TTC549 (cell line): ENCODE measurements at regions not wholly inside any gene's neighbourhood (a gene's known extent, or its start where the extent isn't known, plus 50 kb on each side); places are given as distances from the start of the nearest gene placed in this dataset.

ENCODE experiments used
- FAIRE-seq: peaks from 2 replicates; lab custom pipeline; 2012; peaks lifted over from hg19 to GRCh38; lab: Jason Lieb, UNC

DNA sequence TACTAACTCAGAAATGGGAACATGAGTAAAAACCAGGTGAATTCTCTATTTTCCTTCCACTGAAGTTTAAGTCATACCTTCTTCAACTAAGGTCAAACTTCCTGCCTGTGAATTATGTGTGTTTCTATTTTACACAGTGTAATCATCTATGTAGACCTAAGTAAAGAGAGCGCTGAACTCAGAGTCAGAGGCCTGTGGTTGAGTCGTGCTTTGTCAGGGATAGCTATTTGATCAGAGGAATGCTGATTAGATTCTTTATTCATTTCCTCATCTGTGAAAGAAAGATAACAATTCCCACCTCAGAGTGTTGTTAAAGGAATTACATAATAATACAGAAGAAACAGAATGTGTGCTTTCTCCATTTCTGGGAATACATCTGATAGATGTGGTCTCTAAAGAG lies 654.1 kb downstream of the STIM2 start:
- no peak for FAIRE-seq

DNA sequence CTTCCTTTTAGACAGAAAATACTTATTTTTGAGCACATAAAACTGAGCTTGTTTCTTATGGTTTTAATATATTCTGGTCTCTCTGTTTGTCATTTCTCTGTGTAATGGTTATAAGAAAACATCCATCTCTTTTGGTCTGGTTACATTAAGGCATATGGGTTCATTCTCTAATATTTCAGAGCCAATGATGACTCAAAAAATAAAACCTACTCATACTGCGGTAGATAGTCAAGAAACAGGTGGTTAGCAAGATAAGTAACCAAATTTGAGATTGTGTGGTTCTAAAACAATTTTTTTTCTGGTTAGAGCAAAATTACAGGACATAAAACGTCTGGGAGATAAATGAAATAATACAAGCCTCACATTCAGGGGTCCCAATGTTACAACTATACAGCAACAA lies 654.5 kb downstream of the STIM2 start:
- FAIRE-seq = no peak

GRCh38 chr4:27518876-27519275 lies 658.2 kb downstream of the STIM2 start:
- no peak for FAIRE-seq

DNA sequence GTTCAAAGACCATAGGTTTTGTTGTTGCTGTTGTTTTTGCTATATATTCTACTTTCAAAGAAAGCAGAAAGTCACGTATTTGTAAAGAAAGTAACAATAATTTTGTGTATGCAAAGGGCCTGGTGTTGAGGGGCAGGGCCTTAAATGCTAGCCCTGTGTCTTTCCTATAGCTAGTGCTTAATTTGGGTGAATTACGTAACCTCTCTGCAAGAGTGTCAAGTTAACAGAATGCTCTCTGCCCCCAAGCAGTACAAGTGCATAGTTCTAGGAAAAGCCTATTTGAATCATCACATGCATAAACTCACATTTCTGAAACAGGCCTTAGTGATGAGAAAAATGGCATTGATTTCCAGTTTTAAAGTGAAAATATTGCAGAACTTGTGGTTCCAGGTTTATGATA lies 663.6 kb downstream of the STIM2 start:
- no peak for FAIRE-seq

DNA sequence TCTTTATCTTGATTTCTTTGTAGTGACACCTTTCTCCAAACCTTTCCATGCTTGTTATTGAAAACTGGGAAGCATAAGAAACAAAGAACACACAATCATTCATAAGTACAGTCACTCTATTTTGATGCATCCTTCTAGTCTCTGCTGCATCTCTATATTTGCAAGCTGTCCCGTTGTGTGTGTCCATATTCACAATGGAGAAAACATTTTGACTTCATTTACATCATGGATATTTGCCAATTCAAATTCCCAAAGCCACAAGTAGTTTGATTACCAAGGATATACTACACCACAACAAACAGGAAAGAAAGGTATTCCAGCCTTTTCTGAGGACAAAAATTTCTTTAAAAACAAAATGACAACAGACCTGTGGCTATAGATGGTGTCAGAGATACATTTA lies 673.8 kb downstream of the STIM2 start:
- FAIRE-seq = no peak

- no peak for FAIRE-seq
These were observed 707.8 kb downstream of the STIM2 start for GRCh38 chr4:27568236-27568951.

DNA sequence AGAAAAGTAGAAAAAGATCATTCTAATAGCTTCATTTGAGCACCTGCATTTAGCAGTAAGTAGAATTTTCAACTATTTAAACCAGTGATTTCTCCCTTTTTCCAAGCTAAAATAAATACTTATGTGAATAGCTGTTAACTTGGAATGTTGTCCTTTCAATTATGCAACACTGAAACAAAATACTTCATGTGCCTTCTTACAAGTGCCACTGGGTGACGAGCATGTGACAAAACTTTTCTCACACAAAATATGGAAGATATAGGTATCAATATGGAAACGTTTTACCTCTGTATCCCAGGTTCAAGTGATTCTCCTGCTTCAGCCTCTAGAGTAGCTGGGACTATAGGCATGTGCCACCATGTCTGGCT lies 708.3 kb downstream of the STIM2 start:
- no peak for FAIRE-seq

DNA sequence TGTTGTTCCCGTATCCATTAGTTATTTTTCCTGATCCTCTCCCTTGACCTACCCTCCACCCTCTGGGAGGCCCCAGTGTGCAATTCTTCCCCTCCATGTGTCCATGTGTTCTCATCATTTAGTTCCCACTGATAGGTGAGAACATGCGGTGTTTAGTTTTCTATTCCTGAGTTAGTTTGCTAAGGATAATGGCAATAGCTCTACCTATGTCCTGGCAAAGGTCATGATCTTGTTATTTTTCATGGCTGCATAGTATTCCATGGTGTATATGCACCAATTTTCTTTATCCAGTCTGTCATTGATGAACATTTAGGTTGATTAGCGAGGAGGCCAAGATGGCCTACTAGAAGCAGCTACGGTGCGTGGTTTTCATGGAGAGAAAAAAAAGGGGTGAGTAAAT lies 714.1 kb downstream of the STIM2 start:
- no peak for FAIRE-seq

DNA sequence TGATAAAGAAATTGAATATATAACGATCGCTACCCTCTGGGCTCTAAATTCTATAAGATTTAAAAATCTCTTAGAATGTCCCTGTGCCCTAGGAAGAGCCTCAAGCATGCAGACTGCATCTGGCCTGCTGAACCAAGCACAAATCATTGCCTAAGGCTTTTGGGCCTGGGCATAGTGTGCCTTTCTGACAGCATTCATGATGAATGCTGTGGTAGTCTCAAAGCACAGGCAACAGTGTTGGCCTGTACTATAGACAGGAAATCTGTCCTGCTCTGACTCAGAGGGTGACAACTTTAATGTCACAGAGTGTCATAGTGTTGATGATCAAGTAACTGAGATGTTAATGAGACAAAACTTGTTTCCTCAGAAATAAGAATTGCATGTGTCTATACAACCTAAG lies 717.3 kb downstream of the STIM2 start:
- FAIRE-seq = no peak

- FAIRE-seq = no peak
These were observed 732.1 kb downstream of the STIM2 start for GRCh38 chr4:27592738-27593137.

- FAIRE-seq = no peak
These were observed 734.3 kb downstream of the STIM2 start for GRCh38 chr4:27594922-27595321.

- no peak for FAIRE-seq
These were observed 735.1 kb downstream of the STIM2 start for GRCh38 chr4:27595571-27596360.

DNA sequence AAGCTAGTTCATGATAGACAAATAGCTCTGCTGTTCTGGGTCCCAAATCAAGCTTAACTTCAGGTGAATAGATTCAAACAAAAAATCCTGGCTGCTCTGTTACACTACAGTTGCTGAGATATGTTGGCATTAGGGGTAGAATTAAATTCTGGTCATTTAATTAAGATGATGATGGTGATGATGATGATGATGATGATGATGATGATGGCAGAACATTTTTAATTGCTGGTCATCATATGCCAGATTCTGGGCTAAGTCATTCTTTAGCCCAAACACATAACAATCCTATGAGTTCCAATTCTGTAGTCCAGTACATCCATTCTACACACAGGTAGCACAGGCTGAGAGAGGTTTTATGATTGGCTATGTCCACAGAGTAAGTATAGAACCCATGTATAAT lies 741.5 kb downstream of the STIM2 start:
- FAIRE-seq = no peak

- no peak for FAIRE-seq
These were observed 744.1 kb downstream of the STIM2 start for GRCh38 chr4:27604692-27605091.

DNA sequence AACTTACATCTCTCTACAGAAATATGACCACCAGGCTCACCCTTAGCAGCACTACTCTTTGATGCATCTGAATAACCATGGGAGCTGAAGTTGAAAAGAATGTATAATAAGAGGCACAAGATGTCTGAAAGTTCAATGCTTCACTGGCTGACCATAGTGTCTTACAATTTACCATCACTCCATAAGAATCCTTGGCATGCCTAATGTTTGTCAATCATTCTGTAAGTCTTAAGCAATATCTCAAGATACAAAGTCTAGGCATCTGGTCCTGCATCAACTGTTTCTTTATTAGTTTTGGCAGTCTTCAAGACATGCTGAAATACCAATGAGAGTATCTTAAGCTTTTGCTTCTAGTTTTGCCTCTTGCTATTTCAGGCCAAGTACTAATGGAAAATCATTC lies 755.5 kb downstream of the STIM2 start:
- FAIRE-seq = no peak

- no peak for FAIRE-seq
These were observed 758.8 kb downstream of the STIM2 start for GRCh38 chr4:27619435-27619834.

DNA sequence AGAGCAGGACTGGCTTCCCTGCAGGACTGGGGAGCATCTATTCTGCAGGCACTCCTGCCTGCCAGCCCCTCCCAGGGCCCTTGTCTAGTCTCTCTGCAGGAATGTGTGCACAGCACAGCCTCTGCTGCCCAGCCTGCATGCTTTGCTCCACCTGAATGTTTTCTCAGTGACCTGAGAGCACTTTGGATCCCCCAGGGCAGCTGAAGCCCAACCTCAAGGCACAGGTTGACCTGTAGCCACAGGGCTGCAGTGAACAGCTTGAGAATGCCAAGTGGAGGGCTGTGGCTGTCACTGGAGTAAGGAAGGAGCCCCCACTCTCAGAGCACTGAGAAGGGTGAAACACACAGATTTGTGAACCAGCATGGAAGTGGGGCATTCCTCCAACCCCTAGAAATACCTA lies 760.2 kb downstream of the STIM2 start:
- FAIRE-seq = no peak

DNA sequence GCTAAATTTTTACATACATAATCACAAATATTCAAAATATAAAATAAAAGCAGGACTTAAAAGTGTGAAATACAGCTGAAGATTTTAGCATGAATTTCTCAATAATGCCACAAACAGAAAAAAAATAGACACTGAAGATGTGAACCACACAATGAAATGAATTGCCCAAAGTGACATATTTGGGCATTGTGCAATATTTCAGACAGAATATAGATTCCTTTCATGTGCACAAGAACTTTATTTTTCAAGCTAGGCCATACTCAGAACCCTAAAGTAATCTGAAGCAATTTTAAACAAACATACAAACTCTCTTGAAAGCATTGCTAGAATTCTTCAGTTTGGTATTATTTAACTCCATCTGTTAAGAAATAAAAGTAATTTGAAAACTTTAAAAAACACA lies 764.1 kb downstream of the STIM2 start:
- no peak for FAIRE-seq

- no peak for FAIRE-seq
These were observed 768.0 kb downstream of the STIM2 start for GRCh38 chr4:27628609-27629008.

DNA sequence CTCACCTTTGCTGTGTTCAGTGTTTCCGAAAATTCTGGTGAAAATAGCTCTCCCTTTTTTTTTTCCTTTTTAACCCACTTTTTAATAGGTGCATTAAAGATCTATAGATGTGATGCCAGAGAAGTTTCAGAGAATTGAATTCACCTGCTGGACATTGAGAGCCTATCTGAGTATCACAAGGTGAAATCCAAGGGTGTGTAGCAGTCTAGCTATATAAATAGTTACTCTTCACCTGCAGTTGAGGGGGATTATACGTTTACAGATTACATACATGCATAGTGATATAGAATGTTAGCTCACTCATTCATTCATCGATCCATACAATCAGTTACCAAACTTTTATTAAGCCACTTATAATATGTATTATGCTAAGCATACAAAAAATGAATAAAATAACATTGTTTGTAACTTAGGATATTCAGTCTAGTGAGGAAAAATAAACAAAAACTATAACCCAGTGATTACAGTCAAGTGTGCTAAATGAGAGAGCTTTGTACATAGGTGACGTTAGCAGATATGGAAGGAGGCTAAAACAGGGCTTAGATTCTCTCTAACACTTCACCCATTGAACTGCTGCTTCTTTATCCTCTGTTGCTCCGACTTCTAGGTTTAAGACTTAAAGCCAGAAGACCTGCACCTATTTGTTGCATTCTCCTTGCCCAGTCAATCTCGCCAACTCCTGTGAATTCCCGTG lies 769.0 kb downstream of the STIM2 start:
- no peak for FAIRE-seq

GRCh38 chr4:27635936-27636913 lies 775.6 kb downstream of the STIM2 start:
- no peak for FAIRE-seq
